ENCODE measurements at regions not wholly inside any gene's neighbourhood (a gene's known extent, or its start where the extent isn't known, plus 50 kb on each side); places are given as distances from the start of the nearest gene placed in this dataset.

DNA sequence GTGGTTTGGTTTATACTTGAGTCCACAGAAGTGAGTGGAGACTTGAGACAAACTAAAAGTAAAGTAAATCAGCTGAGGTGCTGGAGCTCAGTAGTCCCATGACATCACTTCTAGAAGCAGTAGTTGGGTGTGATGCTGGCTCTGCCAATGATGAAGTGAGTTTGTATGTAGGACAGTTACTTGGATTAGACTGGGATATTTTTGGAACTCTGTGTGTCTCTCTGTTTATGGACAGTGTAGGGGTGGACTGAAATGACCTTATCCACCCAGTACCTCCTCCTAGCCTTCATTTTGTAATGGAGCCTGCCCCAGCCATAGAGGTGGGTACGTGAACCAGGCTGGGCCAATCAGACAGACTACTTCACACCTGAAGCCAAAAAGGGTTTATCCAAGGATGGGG, 52.2 kb downstream of the POLR1D start:
- intact Hi-C loops (cut with DNase I, micrococcal nuclease), result no loop called here
- DNase-seq, result no peak
- H3K9me3 Mint-ChIP-seq (ENCODE audit: low read depth), result peaks cover 2% of the 10 kb centered on the region
- POLR2A ChIA-PET, result no interaction called here
- H3K36me3 Mint-ChIP-seq (ENCODE audit: low read depth), result no peaks in the 10 kb centered on the region
- no peak overlapping the region for H3K4me3 Mint-ChIP-seq
- CTCF ChIA-PET, result interaction anchor here (0.8 to 1.6 kb wide), 3 partner anchors 13 to 925 kb away, joined by 3 to 5 read pairs (median 3); no protein-coding TSS in a partner anchor
- H3K27me3 Mint-ChIP-seq, result peaks cover 2% of the 10 kb centered on the region
- H3K27ac Mint-ChIP-seq, result no peak overlapping the region
- no peak for ATAC-seq
- no peaks in the 10 kb centered on the region for H3K4me1 Mint-ChIP-seq

DNA sequence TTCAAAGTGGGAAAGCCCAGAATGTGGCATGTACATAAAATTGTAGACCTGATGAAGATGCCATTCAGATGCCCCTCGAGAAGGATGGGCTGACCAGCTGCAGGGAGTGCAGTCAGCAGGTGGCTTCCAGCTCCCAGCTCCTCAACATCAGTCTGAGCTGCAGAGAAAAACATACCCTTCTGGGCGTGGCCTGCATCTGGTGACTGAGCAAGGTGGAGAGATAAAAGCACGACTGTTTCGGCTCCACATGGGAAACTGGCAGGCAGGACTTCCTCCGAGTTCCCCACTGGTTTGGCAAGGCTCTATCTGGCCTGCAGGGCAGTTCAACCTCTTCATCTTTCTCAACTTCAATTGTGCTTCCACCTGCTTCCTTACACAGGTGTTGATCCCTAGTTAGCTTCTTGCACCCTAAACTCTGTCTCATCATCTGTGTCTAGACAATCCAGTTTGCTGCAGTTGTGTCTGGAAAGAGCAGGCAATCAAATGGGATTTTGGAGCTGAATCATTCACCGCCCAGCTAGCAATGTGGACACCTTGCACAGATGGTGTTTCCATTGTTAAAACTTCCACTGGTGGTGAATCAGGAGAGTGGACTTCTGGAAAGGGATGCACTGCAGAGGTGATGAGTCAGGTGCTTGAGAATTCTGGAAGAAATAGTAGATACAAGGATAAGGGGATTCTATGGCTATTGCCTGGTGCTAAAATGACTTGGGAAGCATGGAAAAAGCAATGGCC, 56.8 kb downstream of the POLR1D start:
- Mint-ChIP-seq H3K27me3 (peaks cover 13% of the 10 kb centered on the region), H3K9me3 (ENCODE audit: low read depth) (no peaks in the 10 kb centered on the region), H3K27ac (no peak overlapping the region), H3K36me3 (ENCODE audit: low read depth) (no peaks in the 10 kb centered on the region), H3K4me3 (no peak overlapping the region), H3K4me1 (no peaks in the 10 kb centered on the region)
- intact Hi-C loops (cut with DNase I, micrococcal nuclease), result no loop called here
- ATAC-seq (no peak), DNase-seq (no peak)
- CTCF ChIA-PET, result interaction anchor here (1.6 kb wide), 1 partner anchor 24 kb away, joined by 4 read pairs; no protein-coding TSS in a partner anchor
- POLR2A ChIA-PET, result no interaction called here

DNA sequence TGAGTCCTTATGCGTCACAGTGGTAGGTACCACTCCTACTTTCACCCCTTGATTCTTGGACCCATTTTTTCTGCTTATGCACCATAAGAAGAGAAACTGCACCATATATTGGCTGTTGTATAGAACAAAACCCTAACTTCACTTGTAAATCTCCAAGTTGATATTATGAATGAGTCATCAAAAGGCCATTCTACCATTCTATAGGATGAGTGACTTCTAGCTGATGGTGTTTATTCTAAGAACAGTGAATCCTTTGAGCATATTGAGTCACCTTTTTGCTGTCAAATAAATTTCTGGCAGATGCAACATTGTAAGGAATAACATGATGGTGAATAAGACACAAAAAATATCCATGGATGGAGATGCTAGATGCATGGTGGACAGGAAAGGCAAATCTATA, 57.7 kb downstream of the POLR1D start:
- no peaks in the 10 kb centered on the region for H3K9me3 Mint-ChIP-seq (ENCODE audit: low read depth)
- ATAC-seq (no peak), DNase-seq (no peak)
- H3K36me3 Mint-ChIP-seq (ENCODE audit: low read depth), result no peaks in the 10 kb centered on the region
- intact Hi-C loops (cut with DNase I, micrococcal nuclease), result no loop called here
- ChIA-PET POLR2A (no interaction called here), CTCF (interaction anchor here (0.6 to 1.6 kb wide), 2 partner anchors 23 to 878 kb away, joined by 3 to 4 read pairs; no protein-coding TSS in a partner anchor)
- no peak overlapping the region for H3K4me3 Mint-ChIP-seq
- H3K27me3 Mint-ChIP-seq, result peaks cover 17% of the 10 kb centered on the region
- H3K27ac Mint-ChIP-seq, result no peak overlapping the region
- no peaks in the 10 kb centered on the region for H3K4me1 Mint-ChIP-seq

DNA sequence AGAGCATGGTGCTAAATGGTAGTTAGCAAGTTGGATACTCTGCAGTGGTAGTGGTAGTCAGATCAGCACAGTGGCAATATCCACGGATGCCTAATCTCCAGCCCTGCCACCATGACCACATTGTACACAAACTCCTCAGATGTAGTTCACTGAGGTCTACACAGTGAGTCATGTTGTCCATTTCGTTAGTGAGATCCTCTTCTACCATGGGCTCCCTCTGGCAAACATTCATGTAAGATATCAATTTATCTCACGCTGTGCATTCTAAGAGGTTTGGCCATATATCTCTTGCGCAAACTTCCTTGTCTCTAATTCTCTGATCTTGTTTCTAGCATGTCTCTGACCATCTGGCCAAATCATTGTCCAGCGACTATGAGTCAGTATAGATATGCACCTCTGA, 58.2 kb downstream of the POLR1D start:
- intact Hi-C loops (cut with DNase I, micrococcal nuclease), result no loop called here
- H3K36me3 Mint-ChIP-seq (ENCODE audit: low read depth), result no peaks in the 10 kb centered on the region
- H3K27me3 Mint-ChIP-seq, result peaks cover 17% of the 10 kb centered on the region
- ChIA-PET POLR2A (no interaction called here), CTCF (interaction anchor here (0.6 kb wide), 1 partner anchor 878 kb away, joined by 3 read pairs; no protein-coding TSS in a partner anchor)
- H3K4me1 Mint-ChIP-seq, result no peaks in the 10 kb centered on the region
- no peak overlapping the region for H3K27ac Mint-ChIP-seq
- DNase-seq, result no peak
- no peak overlapping the region for H3K4me3 Mint-ChIP-seq
- H3K9me3 Mint-ChIP-seq (ENCODE audit: low read depth), result no peaks in the 10 kb centered on the region
- no peak for ATAC-seq

DNA sequence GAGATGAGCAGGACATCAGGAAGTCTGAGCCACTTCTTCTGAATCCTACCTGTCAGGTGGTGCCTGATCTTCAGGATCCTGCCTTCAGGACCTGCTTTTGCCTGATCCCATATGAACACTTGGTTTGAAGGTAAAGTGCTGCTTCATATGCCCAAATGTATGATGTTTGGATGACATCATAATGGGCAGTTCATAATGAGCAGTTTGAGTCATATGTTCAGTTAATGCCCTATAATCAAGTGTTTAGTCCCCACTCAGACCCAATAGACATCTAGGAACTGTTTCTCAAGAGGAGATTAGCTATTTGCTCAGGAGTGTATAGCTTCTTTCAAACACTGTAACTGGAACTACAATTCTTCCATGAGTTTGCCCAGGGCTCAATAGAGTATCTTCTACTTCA, 58.8 kb downstream of the POLR1D start:
- H3K4me1 Mint-ChIP-seq, result no peaks in the 10 kb centered on the region
- CTCF ChIA-PET, result no interaction called here
- intact Hi-C loops (cut with DNase I, micrococcal nuclease), result no loop called here

DNA sequence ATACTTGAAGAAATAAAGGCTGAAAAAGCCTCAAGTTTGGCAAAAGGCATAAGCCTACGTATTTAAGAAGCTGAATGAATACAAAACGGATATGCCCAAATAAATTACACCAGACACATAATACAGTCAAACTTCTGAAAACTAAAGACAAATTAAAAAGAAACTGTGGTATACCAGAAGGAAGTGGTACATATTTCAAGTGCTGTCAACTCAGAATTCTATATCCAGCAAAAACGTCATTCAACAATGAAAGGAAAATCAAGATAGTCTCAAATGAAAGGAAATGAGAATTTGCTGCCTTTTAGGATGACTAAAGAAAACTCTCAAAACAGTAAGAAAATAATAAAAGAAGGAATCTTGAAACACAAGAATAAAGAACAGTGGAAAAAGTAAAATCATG, 69.5 kb downstream of the POLR1D start:
- no peak for ATAC-seq

More for the DNA sequence above, 58.8 kb downstream of the POLR1D start:
- POLR2A ChIA-PET, result interaction anchor here (0.6 kb wide), 1 partner anchor 358 kb away, joined by 8 read pairs; no protein-coding TSS in a partner anchor
- Mint-ChIP-seq H3K36me3 (ENCODE audit: low read depth) (no peaks in the 10 kb centered on the region), H3K27me3 (peaks cover 17% of the 10 kb centered on the region), H3K27ac (no peak overlapping the region), H3K4me3 (no peak overlapping the region), H3K9me3 (ENCODE audit: low read depth) (no peaks in the 10 kb centered on the region)
- DNase-seq, result no peak
- no peak for ATAC-seq

DNA sequence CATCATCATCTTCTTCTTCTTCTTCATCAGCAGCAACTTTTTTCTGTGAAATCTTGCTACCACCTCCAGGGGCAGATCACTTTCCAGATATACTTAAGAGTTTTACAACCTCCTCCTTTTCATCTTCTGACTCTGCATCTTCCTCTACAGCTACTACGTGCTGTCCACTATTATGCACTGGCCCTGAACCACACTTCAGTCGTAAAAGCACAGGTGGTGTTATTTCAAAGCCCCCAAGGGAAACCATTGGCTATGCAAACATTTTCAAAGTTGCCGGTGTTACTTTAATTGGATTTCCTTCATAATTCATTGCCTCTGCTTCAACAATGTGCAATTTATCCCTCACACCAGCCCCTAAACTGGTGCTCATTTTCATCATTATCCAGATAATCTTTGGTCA, 75.0 kb downstream of the POLR1D start:
- no peaks in the 10 kb centered on the region for H3K36me3 Mint-ChIP-seq (ENCODE audit: low read depth)
- H3K9me3 Mint-ChIP-seq (ENCODE audit: low read depth), result peaks cover 2% of the 10 kb centered on the region
- no peak for ATAC-seq
- intact Hi-C loops (cut with DNase I, micrococcal nuclease), result no loop called here
- ChIA-PET POLR2A (no interaction called here), CTCF (no interaction called here)
- H3K27ac Mint-ChIP-seq, result no peak overlapping the region
- H3K27me3 Mint-ChIP-seq, result no peaks in the 10 kb centered on the region
- no peak for DNase-seq
- no peak overlapping the region for H3K4me3 Mint-ChIP-seq
- H3K4me1 Mint-ChIP-seq, result peaks cover 20% of the 10 kb centered on the region

More for the DNA sequence above, 69.5 kb downstream of the POLR1D start:
- H3K27ac Mint-ChIP-seq, result no peak overlapping the region
- no peaks in the 10 kb centered on the region for H3K4me1 Mint-ChIP-seq
- no peak overlapping the region for H3K4me3 Mint-ChIP-seq
- H3K27me3 Mint-ChIP-seq, result peaks cover 2% of the 10 kb centered on the region
- no peaks in the 10 kb centered on the region for H3K36me3 Mint-ChIP-seq (ENCODE audit: low read depth)
- H3K9me3 Mint-ChIP-seq (ENCODE audit: low read depth), result peaks cover 21% of the 10 kb centered on the region
- intact Hi-C loops (cut with DNase I, micrococcal nuclease), result no loop called here
- no peak for DNase-seq
- POLR2A ChIA-PET, result no interaction called here
- CTCF ChIA-PET, result no interaction called here

DNA sequence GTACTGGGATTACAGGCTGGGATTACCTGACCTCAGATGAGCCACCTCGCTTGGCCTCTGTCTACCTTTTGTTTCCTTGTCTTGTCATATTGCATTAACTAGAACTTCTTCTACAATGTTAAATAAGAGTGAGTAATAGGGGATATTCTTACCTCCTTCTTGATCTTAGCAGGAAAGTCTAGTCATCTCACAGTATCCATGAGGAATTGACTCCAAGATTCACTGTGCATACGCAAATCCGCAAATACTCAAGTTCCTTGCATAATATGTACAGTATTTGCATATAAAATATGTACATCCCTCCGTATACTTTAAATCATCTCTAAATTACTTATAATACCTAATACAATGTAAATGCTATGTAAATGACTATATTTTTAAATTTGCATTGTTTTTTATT, 78.3 kb downstream of the POLR1D start:
- no peak overlapping the region for H3K4me3 Mint-ChIP-seq
- ChIA-PET POLR2A (no interaction called here), CTCF (no interaction called here)
- no peak overlapping the region for H3K27ac Mint-ChIP-seq
- peaks cover 18% of the 10 kb centered on the region for H3K9me3 Mint-ChIP-seq (ENCODE audit: low read depth)
- intact Hi-C loops (cut with DNase I, micrococcal nuclease), result no loop called here
- ATAC-seq (no peak), DNase-seq (no peak)
- peaks cover 4% of the 10 kb centered on the region for H3K36me3 Mint-ChIP-seq (ENCODE audit: low read depth)
- H3K4me1 Mint-ChIP-seq, result peaks cover 23% of the 10 kb centered on the region
- no peaks in the 10 kb centered on the region for H3K27me3 Mint-ChIP-seq

DNA sequence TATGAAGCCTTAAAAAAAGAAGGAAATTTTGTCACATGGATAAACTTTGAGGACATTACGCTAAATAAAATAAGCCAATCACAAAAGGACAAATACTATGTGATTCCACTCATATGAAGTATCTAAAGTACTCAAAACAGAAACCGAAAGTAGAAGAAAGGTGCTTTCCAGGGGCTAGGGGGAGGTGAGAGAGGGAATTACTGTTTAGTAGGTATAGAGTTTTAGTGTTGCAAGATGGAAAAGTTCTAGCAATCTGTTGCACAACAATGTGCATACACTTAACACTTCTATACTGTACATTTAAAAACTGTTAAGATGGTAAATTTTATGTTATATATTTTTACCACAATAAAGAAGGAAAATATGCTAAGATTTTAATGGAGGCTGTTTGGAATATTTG, 83.0 kb downstream of the POLR1D start:
- Mint-ChIP-seq H3K36me3 (ENCODE audit: low read depth) (peaks cover 4% of the 10 kb centered on the region), H3K27ac (no peak overlapping the region), H3K9me3 (ENCODE audit: low read depth) (peaks cover 18% of the 10 kb centered on the region), H3K4me3 (no peak overlapping the region), H3K4me1 (peaks cover 3% of the 10 kb centered on the region), H3K27me3 (peaks cover 8% of the 10 kb centered on the region)
- peak; percentile 60 for ATAC-seq
- CTCF ChIA-PET, result interaction anchor here (0.7 kb wide), 2 partner anchors 80 to 341 kb away, joined by 3 read pairs; no protein-coding TSS in a partner anchor
- POLR2A ChIA-PET, result no interaction called here
- intact Hi-C loops (cut with DNase I, micrococcal nuclease), result no loop called here
- DNase-seq, result no peak

DNA sequence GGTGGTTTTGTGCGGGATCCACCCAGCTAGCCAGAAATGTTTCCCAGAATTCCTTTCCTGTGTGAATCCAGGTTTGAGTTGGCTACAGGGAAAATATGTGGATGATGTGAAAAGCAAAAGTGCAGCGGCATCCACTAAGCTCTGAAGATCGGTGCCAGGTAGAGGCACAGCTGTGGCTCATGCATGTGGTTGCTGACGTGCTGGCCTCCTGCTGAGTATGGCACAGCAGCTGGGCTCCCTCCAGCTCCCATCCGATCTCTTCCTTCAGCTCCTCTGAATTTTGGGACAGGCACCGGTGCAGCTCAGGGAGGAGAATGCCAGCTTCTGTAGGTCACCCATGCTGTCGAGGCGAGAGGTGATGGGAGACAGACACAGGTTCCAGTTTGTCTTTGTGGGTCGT, 84.0 kb upstream of the GSX1 start:
- ChIA-PET POLR2A (no interaction called here), CTCF (interaction anchor here (0.5 kb wide), 1 partner anchor 295 kb away, joined by 3 read pairs; no protein-coding TSS in a partner anchor)
- intact Hi-C loops (cut with DNase I, micrococcal nuclease), result no loop called here
- Mint-ChIP-seq H3K4me1 (peaks cover 3% of the 10 kb centered on the region), H3K9me3 (ENCODE audit: low read depth) (peaks cover 9% of the 10 kb centered on the region), H3K36me3 (ENCODE audit: low read depth) (peaks cover 2% of the 10 kb centered on the region), H3K27ac (no peak overlapping the region), H3K4me3 (no peak overlapping the region), H3K27me3 (peaks cover 8% of the 10 kb centered on the region)
- no peak for ATAC-seq
- no peak for DNase-seq

DNA sequence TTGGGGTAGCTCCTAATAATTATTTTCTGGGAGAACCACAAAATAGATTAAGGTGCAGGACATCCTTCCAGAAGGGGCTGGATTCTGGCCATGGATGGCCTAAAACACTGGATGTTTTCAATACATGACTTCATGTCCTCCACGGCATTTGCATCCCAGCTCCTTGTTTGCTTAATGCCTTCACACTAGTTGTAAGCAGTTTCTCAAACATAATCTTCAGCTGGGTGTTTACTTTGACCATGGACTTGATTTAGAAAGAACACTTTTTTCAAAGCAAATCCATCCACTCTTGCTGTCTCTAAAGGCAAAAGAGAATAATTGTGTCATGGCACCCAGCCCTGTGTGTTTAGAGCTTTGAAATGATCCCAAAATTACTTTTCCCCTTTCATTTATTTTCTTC, 82.5 kb upstream of the GSX1 start:
- no peak for ATAC-seq
- Mint-ChIP-seq H3K9me3 (ENCODE audit: low read depth) (no peaks in the 10 kb centered on the region), H3K4me1 (peaks cover under 1% of the 10 kb centered on the region), H3K27ac (no peak overlapping the region), H3K27me3 (peaks cover 8% of the 10 kb centered on the region), H3K36me3 (ENCODE audit: low read depth) (no peaks in the 10 kb centered on the region), H3K4me3 (no peak overlapping the region)
- no peak for DNase-seq
- POLR2A ChIA-PET, result no interaction called here
- intact Hi-C loops (cut with DNase I, micrococcal nuclease), result loop anchor here in 1 of 2 experiments (10.0 kb wide), 1 partner anchor 155 kb away; no protein-coding TSS in a partner anchor
- CTCF ChIA-PET, result interaction anchor here (0.7 kb wide), 1 partner anchor 231 kb away, joined by 4 read pairs; no protein-coding TSS in a partner anchor

DNA sequence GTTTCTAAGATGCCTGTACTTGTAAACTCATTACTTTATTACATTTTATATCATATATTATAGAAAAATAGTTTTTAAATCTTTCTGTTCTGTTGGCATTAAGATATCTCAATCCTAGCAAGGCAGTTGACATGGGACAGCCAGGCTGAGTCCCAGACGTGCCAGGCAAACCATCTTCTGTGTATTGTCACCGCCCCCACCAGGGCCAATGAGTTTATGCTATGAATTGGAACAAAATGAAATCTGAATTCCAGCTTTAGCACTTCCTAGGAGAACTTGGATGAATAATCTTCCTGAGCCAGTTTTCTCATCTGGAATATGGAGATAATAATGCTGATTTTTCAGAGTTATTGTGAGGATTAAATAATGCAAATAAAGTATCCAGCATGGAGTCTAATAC, 79.9 kb upstream of the GSX1 start:
- no peaks in the 10 kb centered on the region for H3K36me3 Mint-ChIP-seq (ENCODE audit: low read depth)
- DNase-seq (peak; percentile 34), ATAC-seq (no peak)
- ChIA-PET POLR2A (no interaction called here), CTCF (interaction anchor here (1.1 kb wide), 1 partner anchor 209 kb away, joined by 3 read pairs; no protein-coding TSS in a partner anchor)
- H3K4me3 Mint-ChIP-seq, result no peak overlapping the region
- intact Hi-C loops (cut with DNase I, micrococcal nuclease), result loop anchor here (2.0 to 10.0 kb wide), 2 partner anchors 158 to 180 kb away; no protein-coding TSS in a partner anchor
- H3K4me1 Mint-ChIP-seq, result no peaks in the 10 kb centered on the region
- H3K27me3 Mint-ChIP-seq, result peaks cover 5% of the 10 kb centered on the region
- no peak overlapping the region for H3K27ac Mint-ChIP-seq
- H3K9me3 Mint-ChIP-seq (ENCODE audit: low read depth), result no peaks in the 10 kb centered on the region
